ENCODE measurements at regions not wholly inside any gene's neighbourhood (a gene's known extent, or its start where the extent isn't known, plus 50 kb on each side); places are given as distances from the start of the nearest gene placed in this dataset.

DNA sequence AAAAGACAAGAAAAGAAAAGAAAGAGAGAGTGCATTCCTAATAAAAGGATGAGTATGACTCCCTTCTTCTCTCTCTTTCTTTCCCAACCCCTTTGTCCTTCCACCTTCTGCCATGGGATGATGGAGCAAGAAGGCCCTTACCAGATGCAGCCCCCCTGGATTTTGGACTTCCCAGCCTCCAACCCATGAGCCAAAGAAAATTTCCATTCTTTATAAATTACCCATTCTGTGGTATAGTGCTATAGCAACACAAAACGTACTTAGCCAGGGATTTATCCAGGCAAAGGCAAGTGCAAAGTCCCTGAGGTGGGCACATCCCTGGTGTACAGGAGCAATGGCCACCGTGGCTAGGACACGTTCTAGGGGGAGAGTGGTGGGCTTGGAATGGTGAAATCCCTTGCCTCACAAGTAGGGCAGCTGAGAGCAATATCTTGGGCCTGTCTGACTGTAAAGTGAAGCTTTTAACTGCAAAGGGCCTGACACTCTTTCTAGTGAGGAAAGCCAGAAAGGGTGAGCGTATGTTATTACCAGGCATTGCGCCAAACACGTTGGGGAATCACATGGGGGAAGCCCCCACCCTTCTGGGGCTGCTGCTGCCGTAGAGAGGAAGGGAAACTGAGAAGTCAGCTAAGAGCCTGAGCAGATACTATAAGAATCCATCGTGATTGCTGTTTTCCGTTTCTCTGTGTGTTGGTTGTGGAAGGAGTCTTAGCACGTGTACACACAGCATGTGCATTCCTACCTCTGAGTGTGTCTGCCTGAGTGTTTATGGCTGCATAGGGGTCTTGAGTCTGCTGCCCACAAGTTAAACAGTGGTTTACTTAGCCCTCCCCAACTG is 50.7 kb upstream of the SIRPA start:
- peak overlapping the region; percentile 67; the same call in 1 of the 3 replicates for H2BK15ac ChIP-seq (ENCODE audit: low read depth, low read length)
- peak; percentile 92 for DNase-seq
- peak overlapping the region; percentile 73 for H3K23ac ChIP-seq (ENCODE audit: low read depth, low read length)
- dilution Hi-C loops (cut with HindIII; ENCODE audit: low sequenced_read_pairs, unreplicated experiment) (no loop called here), in situ Hi-C loops (cut with MboI; ENCODE audit: low sequenced_read_pairs) (loop anchor here (25.0 kb wide), 1 partner anchor 507 kb away; the partner anchor contains the start of gene SDCBP2), intact Hi-C loops (cut with micrococcal nuclease) (loop anchor here (1.0 to 2.0 kb wide), 2 partner anchors 14 to 41 kb away; no protein-coding TSS in a partner anchor)
- H3K9ac ChIP-seq (ENCODE audit: low read depth, low read length) = peak overlapping the region; percentile 51
- no peaks in the 10 kb centered on the region for H3K27me3 ChIP-seq (ENCODE audit: control insufficient read depth, insufficient read depth, low read length)
- H3K4me1 ChIP-seq (ENCODE audit: control insufficient read depth, insufficient read depth, low read length) = peaks cover 18% of the 10 kb centered on the region
- no TSS peak for BruUV-seq (replicated peaks)
- H4K8ac ChIP-seq (ENCODE audit: low read depth in 2 of 2, low read length in 2 of 2) = peak overlapping the region; percentile 27 to 84; a peak in 3 of 4 replicates
- H3K18ac ChIP-seq (ENCODE audit: low read depth, low read length) = peak overlapping the region; percentile 84
- peak overlapping the region; percentile 82 for H2BK20ac ChIP-seq (ENCODE audit: low read depth, low read length)
- H4K20me1 ChIP-seq (ENCODE audit: insufficient read depth, low read length) = no peaks in the 10 kb centered on the region
- H3K36me3 ChIP-seq (ENCODE audit: control insufficient read depth, insufficient read depth, low read length) = no peaks in the 10 kb centered on the region
- H3K14ac ChIP-seq (replicated peaks; ENCODE audit: low read depth, low read length) = peak overlapping the region; percentile 67; the same call in 1 of the 2 replicates
- H2AFZ ChIP-seq (replicated peaks; ENCODE audit: low read length, poor library complexity) = peak overlapping the region; percentile 77
- H2BK5ac ChIP-seq (ENCODE audit: low read depth, low read length, poor library complexity, severe bottlenecking) = peak overlapping the region; percentile 88
- peak overlapping the region; percentile 88 for H2AK5ac ChIP-seq (ENCODE audit: low read depth, low read length)
- H4K91ac ChIP-seq (ENCODE audit: insufficient read depth, low read depth, low read length) = peak overlapping the region; percentile 91
- no peak overlapping the region for H3K4me3 ChIP-seq (ENCODE audit: insufficient read depth, low read depth, low read length)
- H4K5ac ChIP-seq (ENCODE audit: low read depth, low read length) = peak overlapping the region; percentile 77
- ChIA-PET CTCF (no interaction called here), POLR2A (ENCODE audit: unreplicated experiment) (no interaction called here)
- H3K9me3 ChIP-seq (ENCODE audit: control insufficient read depth, insufficient read depth, low read length) = no peaks in the 10 kb centered on the region
- H3K4ac ChIP-seq (ENCODE audit: low read depth, low read length) = peak overlapping the region; percentile 93
- peak overlapping the region; percentile 96 for H2BK120ac ChIP-seq (ENCODE audit: low read depth, low read length)
- H3K9me1 ChIP-seq (ENCODE audit: insufficient read depth, low read length) = peaks cover 8% of the 10 kb centered on the region
- peak; percentile 75 for ATAC-seq (ENCODE audit: low read depth)
- peak overlapping the region; percentile 30 for H3K4me2 ChIP-seq (ENCODE audit: low read depth, low read length)
- WGBS, 2 experiments (ENCODE audit: extremely low coverage in 2 of 2, insufficient read length in 1 of 2) = 22% methylated on average over 6 of the region's 10 CpGs; no CpG with 5 or more reads in 1 of the 2 experiments
- H3K56ac ChIP-seq (ENCODE audit: extremely low read depth, insufficient read depth, low read length) = peak overlapping the region; percentile 19
- H2AK9ac ChIP-seq (replicated peaks; ENCODE audit: low read depth, low read length, poor library complexity) = no peak overlapping the region
- no peaks in the 10 kb centered on the region for H3K79me1 ChIP-seq (ENCODE audit: low read depth in 1 of 2, low read length in 2 of 2)
- H3K27ac ChIP-seq (ENCODE audit: insufficient read depth, low read length) = peak overlapping the region; percentile 88
- TF ChIP-seq NFE2L2 (IDR thresholded peaks at IDR 0.05; ENCODE audit: low read depth, low read length) (no peak), FOS (IDR thresholded peaks at IDR 0.05; ENCODE audit: low read depth, low read length) (no peak), BHLHE40 (IDR thresholded peaks at IDR 0.05; ENCODE audit: low read depth, low read length) (peak; percentile 84), MXI1 (IDR thresholded peaks at IDR 0.05; ENCODE audit: borderline replicate concordance, low read depth, low read length) (peak; percentile 87; the same call in 1 of the 2 replicates), USF2 (IDR thresholded peaks at IDR 0.05; ENCODE audit: low read depth, low read length) (peak; percentile 73), CTCF (conservative IDR thresholded peaks at IDR 0.05; ENCODE audit: low read depth, low read length) (no peak), MAFK (IDR thresholded peaks at IDR 0.05; ENCODE audit: low read depth, low read length) (no peak), MAZ (IDR thresholded peaks at IDR 0.05; ENCODE audit: borderline replicate concordance, low read depth, low read length) (peak; percentile 67; the same call in 1 of the 2 replicates), RCOR1 (IDR thresholded peaks at IDR 0.05; ENCODE audit: insufficient replicate concordance, low read length) (no peak), RFX5 (IDR thresholded peaks at IDR 0.05; ENCODE audit: low read depth, low read length) (no peak), CHD1 (IDR thresholded peaks at IDR 0.05; ENCODE audit: low read depth, low read length) (no peak), CEBPB (IDR thresholded peaks at IDR 0.05; ENCODE audit: low read depth, low read length) (no peak), POLR2A (IDR thresholded peaks at IDR 0.05; ENCODE audit: low read depth, low read length) (no peak)
- TF ChIP-seq, protein P1, sequence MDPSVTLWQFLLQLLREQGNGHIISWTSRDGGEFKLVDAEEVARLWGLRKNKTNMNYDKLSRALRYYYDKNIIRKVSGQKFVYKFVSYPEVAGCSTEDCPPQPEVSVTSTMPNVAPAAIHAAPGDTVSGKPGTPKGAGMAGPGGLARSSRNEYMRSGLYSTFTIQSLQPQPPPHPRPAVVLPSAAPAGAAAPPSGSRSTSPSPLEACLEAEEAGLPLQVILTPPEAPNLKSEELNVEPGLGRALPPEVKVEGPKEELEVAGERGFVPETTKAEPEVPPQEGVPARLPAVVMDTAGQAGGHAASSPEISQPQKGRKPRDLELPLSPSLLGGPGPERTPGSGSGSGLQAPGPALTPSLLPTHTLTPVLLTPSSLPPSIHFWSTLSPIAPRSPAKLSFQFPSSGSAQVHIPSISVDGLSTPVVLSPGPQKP (IDR thresholded peaks at IDR 0.05; ENCODE audit: borderline replicate concordance, low read depth, low read length) = no peak

Data from IMR-90 (cell line).